Limb (tissue), 2 donors: ENCODE measurements at regions not wholly inside any gene's neighbourhood (a gene's known extent, or its start where the extent isn't known, plus 50 kb on each side); places are given as distances from the start of the nearest gene placed in this dataset.

Source experiments
- DNase-seq, 2 donors: peaks; one replicate each; pipeline ENCODE4 v3.0.0-alpha.2; 2016; ENCODE audit errors: extremely low spot score in 2 of 2

GRCh38 chr7:31398815-31399214 lies 58.3 kb upstream of the NEUROD6 start:
- no peak for DNase-seq

- DNase-seq = no peak
These were observed 66.7 kb upstream of the NEUROD6 start for GRCh38 chr7:31407178-31407676.

GRCh38 chr7:31408140-31408729 lies 67.7 kb upstream of the NEUROD6 start:
- DNase-seq = peak in 1 of 2 donors; percentile 8

- no peak for DNase-seq
These were observed 69.7 kb upstream of the NEUROD6 start for GRCh38 chr7:31410265-31410664.

- no peak for DNase-seq
These were observed 70.9 kb upstream of the NEUROD6 start for GRCh38 chr7:31411416-31411815.

GRCh38 chr7:31413766-31414165 lies 73.2 kb upstream of the NEUROD6 start:
- DNase-seq = no peak

GRCh38 chr7:31416381-31416870 lies 75.9 kb upstream of the NEUROD6 start:
- no peak for DNase-seq

GRCh38 chr7:31418928-31419327 lies 78.4 kb upstream of the NEUROD6 start:
- DNase-seq = no peak

GRCh38 chr7:31419505-31420055 lies 79.1 kb upstream of the NEUROD6 start:
- DNase-seq = no peak

GRCh38 chr7:31420948-31421347 lies 80.4 kb upstream of the NEUROD6 start:
- DNase-seq = no peak

- no peak for DNase-seq
These were observed 81.1 kb upstream of the NEUROD6 start for GRCh38 chr7:31421607-31422006.

GRCh38 chr7:31423994-31424393 lies 83.5 kb upstream of the NEUROD6 start:
- DNase-seq = no peak

- DNase-seq = no peak
These were observed 81.7 kb upstream of the ITPRID1 start for GRCh38 chr7:31432176-31432575.

- DNase-seq = no peak
These were observed 81.0 kb upstream of the ITPRID1 start for GRCh38 chr7:31432836-31433340.

- no peak for DNase-seq
These were observed 76.5 kb upstream of the ITPRID1 start for GRCh38 chr7:31437250-31437865.

GRCh38 chr7:31439165-31439564 lies 74.7 kb upstream of the ITPRID1 start:
- no peak for DNase-seq

- no peak for DNase-seq
These were observed 73.4 kb upstream of the ITPRID1 start for GRCh38 chr7:31440511-31440910.

- DNase-seq = no peak
These were observed 71.3 kb upstream of the ITPRID1 start for GRCh38 chr7:31442626-31443025.

GRCh38 chr7:31443457-31443856 lies 70.4 kb upstream of the ITPRID1 start:
- DNase-seq = peak in 1 of 2 donors; percentile 67

GRCh38 chr7:31444196-31444595 lies 69.7 kb upstream of the ITPRID1 start:
- DNase-seq = no peak

- DNase-seq = no peak
These were observed 68.1 kb upstream of the ITPRID1 start for GRCh38 chr7:31445686-31446355.

GRCh38 chr7:31448649-31449048 lies 65.2 kb upstream of the ITPRID1 start:
- DNase-seq = no peak
